ENCODE measurements at regions not wholly inside any gene's neighbourhood (a gene's known extent, or its start where the extent isn't known, plus 50 kb on each side); places are given as distances from the start of the nearest gene placed in this dataset.

DNA sequence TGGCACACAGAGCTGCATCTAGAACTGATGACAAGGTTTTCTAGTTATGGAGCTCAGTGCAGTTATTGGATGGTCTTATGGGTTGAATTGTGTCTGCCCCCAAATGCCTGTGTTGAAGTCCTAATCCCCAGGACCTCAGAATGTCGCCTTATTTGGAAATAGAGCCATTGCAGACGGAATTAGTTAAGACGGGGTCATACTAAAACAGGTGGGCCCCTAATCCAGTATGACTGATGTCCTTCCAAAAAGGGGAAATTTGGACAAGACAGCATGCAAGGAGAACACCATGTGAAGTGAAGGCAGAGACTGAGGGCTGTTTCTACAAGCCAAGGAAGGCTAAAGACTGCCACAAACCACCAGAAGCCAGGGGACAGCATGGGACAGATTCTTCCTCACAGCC is 148.7 kb downstream of the KCTD12 start:
- TF ChIP-seq, protein P1, sequence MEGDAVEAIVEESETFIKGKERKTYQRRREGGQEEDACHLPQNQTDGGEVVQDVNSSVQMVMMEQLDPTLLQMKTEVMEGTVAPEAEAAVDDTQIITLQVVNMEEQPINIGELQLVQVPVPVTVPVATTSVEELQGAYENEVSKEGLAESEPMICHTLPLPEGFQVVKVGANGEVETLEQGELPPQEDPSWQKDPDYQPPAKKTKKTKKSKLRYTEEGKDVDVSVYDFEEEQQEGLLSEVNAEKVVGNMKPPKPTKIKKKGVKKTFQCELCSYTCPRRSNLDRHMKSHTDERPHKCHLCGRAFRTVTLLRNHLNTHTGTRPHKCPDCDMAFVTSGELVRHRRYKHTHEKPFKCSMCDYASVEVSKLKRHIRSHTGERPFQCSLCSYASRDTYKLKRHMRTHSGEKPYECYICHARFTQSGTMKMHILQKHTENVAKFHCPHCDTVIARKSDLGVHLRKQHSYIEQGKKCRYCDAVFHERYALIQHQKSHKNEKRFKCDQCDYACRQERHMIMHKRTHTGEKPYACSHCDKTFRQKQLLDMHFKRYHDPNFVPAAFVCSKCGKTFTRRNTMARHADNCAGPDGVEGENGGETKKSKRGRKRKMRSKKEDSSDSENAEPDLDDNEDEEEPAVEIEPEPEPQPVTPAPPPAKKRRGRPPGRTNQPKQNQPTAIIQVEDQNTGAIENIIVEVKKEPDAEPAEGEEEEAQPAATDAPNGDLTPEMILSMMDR (conservative IDR thresholded peaks at IDR 0.05) = no peak
- no peak for TF ChIP-seq EZH2 (IDR thresholded peaks at IDR 0.05; ENCODE audit: low read depth)
